ENCODE measurements at regions not wholly inside any gene's neighbourhood (a gene's known extent, or its start where the extent isn't known, plus 50 kb on each side); places are given as distances from the start of the nearest gene placed in this dataset.
A peak's percentile ranks its signal among the peaks of the same experiment; 100 is the strongest.

DNA sequence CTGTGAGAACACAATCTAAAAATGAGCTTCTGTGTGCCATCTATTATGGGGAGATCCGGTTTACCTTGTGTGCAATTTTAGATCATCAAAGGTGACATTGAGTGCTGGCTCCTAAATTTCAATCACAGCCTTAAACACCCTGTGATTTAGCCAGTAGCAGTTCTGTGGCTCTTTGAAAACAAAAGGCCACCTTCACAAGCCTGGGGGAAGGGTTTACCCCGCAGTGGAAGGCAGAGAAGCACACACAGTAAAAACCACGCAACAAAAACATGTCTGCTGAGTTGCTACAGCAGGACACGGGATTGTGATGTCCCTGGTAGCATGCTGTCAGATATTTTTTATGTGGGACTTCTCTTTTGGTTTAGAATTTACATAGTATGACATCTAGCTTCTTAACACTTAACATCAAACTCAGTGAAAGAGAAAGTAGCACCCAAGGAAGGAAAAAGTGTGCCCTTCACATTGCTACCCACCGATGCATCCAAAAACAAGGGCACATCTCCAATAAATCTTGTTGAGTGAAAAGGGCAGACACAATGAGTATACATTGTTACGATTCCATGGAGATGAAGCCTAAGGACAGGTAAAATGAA is 56.1 kb upstream of the RNF152 start:
- DNase-seq, result no peak

DNA sequence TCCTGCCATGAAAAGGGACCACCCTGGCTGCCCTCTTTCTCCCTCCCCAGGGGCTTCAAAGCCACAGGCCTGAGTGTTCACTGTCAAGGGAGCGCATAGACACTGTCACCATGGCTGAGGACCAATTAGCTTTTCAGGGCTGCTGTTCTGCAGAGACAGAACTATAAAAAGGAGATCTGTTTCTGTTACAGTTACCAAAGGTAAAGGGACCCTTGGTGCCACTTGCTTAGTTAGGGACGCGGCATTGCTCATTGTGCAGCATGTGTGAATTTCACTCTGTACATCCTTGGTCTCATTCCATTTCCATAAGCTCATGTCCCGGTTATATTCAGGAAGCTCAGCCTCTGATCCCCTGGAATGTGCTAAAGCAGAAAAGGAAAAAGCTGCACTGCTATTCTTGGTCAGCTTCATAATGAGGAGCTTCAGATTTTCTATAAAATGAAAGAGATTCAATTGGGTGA is 55.5 kb upstream of the RNF152 start:
- DNase-seq, result peak in 1 of 2 donors; percentile 18

DNA sequence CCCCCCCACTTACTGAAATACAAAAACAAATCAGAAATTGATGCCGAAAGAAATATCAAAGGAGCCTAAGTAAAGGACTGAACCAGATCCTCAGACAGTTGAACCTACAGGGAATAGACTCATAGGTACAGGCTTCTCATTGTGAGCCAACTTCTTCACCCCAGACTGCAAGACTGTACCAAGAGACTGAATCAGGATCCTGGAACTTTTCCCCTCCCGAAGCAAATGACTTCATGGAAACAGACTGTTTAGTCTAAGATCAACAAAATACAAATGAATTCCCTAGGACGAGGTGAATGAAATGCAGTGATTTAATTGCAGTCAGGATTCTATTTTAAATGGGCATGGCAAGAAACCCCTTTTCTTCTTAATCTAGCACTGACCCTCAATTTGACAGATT is 53.6 kb upstream of the RNF152 start:
- peak in 1 of 2 donors; percentile 15 for DNase-seq

DNA sequence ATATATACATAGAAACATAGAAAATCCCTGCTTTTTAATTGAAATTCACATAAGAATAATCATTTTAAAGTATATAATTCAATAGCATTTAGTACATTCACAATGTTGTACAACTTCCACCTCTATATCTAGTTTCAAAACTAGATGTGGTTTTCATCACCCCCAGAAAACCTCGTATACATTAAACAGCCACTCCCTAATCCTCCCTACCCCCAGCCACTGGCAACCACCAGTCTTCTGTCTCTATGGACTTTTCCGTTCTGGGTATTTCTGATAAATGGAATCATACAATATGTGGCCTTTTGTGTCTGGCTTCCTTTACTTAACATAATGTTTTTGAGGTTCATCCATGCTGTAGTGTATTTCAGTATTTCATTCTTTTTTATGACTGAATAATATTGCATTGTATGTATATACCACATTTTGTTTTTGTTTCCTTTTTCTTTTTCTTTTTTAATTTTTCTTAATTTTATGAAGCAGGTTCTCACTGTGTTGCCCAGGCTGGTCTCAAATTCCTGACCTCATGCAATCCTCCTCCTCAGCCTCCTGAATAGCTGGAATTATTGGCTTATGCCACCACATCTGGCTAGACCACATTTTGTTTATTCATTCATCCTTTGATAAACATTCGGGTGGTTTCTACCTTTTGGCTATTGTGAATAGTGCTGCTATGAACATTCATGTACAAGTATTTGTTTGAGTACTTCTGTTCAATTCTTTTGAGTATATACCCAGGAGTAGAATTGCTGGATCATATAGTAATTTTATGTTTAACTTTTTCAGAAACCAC is 50.6 kb upstream of the RNF152 start:
- DNase-seq, result no peak
